HepG2 (cell line): ENCODE measurements at regions not wholly inside any gene's neighbourhood (a gene's known extent, or its start where the extent isn't known, plus 50 kb on each side); places are given as distances from the start of the nearest gene placed in this dataset.

Experiments used
- ATAC-seq: fragments of 200-7000 bp; cut with Tn5 transposase; 3 replicates; pipeline ENCODE4 v1.9.1; 2020; ENCODE audit warnings: mild to moderate bottlenecking, moderate library complexity
- BruUV-seq: library from RNA; stranded (reverse); fragments of 400-500 nt; replicated peaks from 2 replicates; lab custom pipeline; 2021; lab: Mats Ljungman, UMichigan
- CTCF ChIA-PET: fragments of 300-600 bp; formaldehyde crosslinking; extraction: SDS; loops from one replicate; lab custom pipeline; 2021; ENCODE audit warnings: low total read pairs, inconsistent platforms, low intra/inter-chr PET ratio; lab: Yijun Ruan, JAX
- POLR2A ChIA-PET: fragments of 350-600 bp; sonication (Branson Sonifier 250); formaldehyde crosslinking; loops from one replicate; lab custom pipeline; 2020; ENCODE audit warnings: antibody characterized with exemption, inconsistent platforms; lab: Yijun Ruan, JAX
- DNase-seq: peaks from one replicate; pipeline ENCODE4 v3.0.0-alpha.2; 2015; ENCODE audit warnings: low spot score
- FAIRE-seq: peaks from 3 replicates; lab custom pipeline; 2011; peaks lifted over from hg19 to GRCh38; lab: Jason Lieb, UNC
- H2AFZ ChIP-seq: one replicate; pipeline ENCODE4 v1.6.1; 2011; ENCODE audit warnings: low read length, inconsistent platforms
- H3K27ac ChIP-seq: fragments of 300-600 bp; 3 replicates; pipeline ENCODE4 v1.8.0; 2011; ENCODE audit warnings: mixed run types, mild to moderate bottlenecking, mixed read lengths, low read length, inconsistent platforms; ENCODE audit not compliant: insufficient read depth; ENCODE audit errors: extremely low read length
- H3K27me3 ChIP-seq, 2 experiments: fragments of 200-600 bp in 1 of 2; 2 replicates in 1 of 2; 3 replicates in 1 of 2; pipeline versions ENCODE4 v1.6.0 to v1.8.0; 2011; ENCODE audit warnings: low read length in 2 of 2, mild to moderate bottlenecking in 2 of 2, moderate library complexity in 2 of 2, inconsistent platforms in 1 of 2; ENCODE audit not compliant: insufficient read depth in 2 of 2, control insufficient read depth in 1 of 2
- H3K36me3 ChIP-seq, 2 experiments: fragments of 200-600 bp in 1 of 2; replicated peaks in 1 of 2; 2 replicates in 1 of 2; 3 replicates in 1 of 2; pipeline versions ENCODE4 v1.5.1 to v1.8.0; 2011; ENCODE audit warnings: low read length in 2 of 2, inconsistent platforms in 1 of 2; ENCODE audit not compliant: insufficient read depth in 2 of 2, control insufficient read depth in 1 of 2
- H3K4me1 ChIP-seq: 2 replicates; pipeline ENCODE4 v1.5.1; 2012; ENCODE audit warnings: low read length, inconsistent platforms; ENCODE audit not compliant: insufficient read depth
- H3K4me2 ChIP-seq: 2 replicates; pipeline ENCODE4 v1.6.0; 2011; ENCODE audit warnings: low read depth, low read length, inconsistent platforms
- H3K4me3 ChIP-seq, 3 experiments: fragments of 200-600 bp in 1 of 3; sonication (generic), shearing (Covaris generic) in 1 of 3; replicated peaks in 1 of 3; 2 replicates each; pipeline ENCODE4 v1.5.1; 2011 to 2016; ENCODE audit warnings: low read length in 3 of 3, inconsistent platforms in 2 of 3, low read depth in 2 of 3, mild to moderate bottlenecking in 2 of 3, control low read depth in 1 of 3, mixed read lengths in 1 of 3; ENCODE audit not compliant: insufficient read depth in 1 of 3
- H3K79me2 ChIP-seq: one replicate; pipeline ENCODE4 v1.6.1; 2011; ENCODE audit warnings: low read length, inconsistent platforms; ENCODE audit not compliant: insufficient read depth
- H3K9ac ChIP-seq: 2 replicates; pipeline ENCODE4 v1.6.0; 2011; ENCODE audit warnings: mild to moderate bottlenecking, low read depth, low read length, inconsistent platforms; ENCODE audit not compliant: insufficient read depth
- H3K9me3 ChIP-seq: 2 replicates; pipeline ENCODE4 v1.5.1; 2012; ENCODE audit warnings: mild to moderate bottlenecking, low read length
- H4K20me1 ChIP-seq: 2 replicates; pipeline ENCODE4 v1.6.0; 2011; ENCODE audit warnings: inconsistent platforms, mild to moderate bottlenecking, low read length, moderate library complexity; ENCODE audit not compliant: insufficient read depth
- FOSL1 ChIP-seq: sonication (generic); formaldehyde crosslinking; IDR thresholded peaks from 2 replicates; pipeline ENCODE4 v1.9.0; 2021; ENCODE audit warnings: missing genetic modification reagents, borderline replicate concordance
- HNRNPUL1 ChIP-seq: fragments of 200-400 bp; formaldehyde crosslinking; IDR thresholded peaks from 2 replicates; pipeline ENCODE4 v1.6.1; 2017; ENCODE audit warnings: low read depth, mild to moderate bottlenecking, low read length, moderate library complexity
- JUNB ChIP-seq: sonication (generic); formaldehyde crosslinking; IDR thresholded peaks from 2 replicates; pipeline ENCODE4 v1.8.0; 2022; ENCODE audit warnings: missing genetic modification reagents, mild to moderate bottlenecking, borderline replicate concordance
- KDM1A ChIP-seq: IDR thresholded peaks from 2 replicates; pipeline ENCODE4 v1.6.1; 2016; ENCODE audit warnings: missing compliant biosample characterization
- POLR2AphosphoS2 ChIP-seq: IDR thresholded peaks from 2 replicates; pipeline ENCODE4 v1.6.1; 2011; ENCODE audit warnings: low read depth, low read length, improper control_type of control experiment
- RBAK ChIP-seq: sonication (generic); formaldehyde crosslinking; IDR thresholded peaks from 2 replicates; pipeline ENCODE4 v1.5.1; 2020; ENCODE audit warnings: mild to moderate bottlenecking, missing genetic modification reagents
- SATB2 ChIP-seq: sonication (generic); formaldehyde crosslinking; IDR thresholded peaks from 2 replicates; pipeline ENCODE4 v1.5.0; 2020; ENCODE audit warnings: missing genetic modification reagents
- SMAD3 ChIP-seq: sonication (generic); formaldehyde crosslinking; IDR thresholded peaks from 2 replicates; pipeline ENCODE4 v1.4.0; 2020; ENCODE audit warnings: missing genetic modification reagents
- SSRP1 ChIP-seq: IDR thresholded peaks from 2 replicates; pipeline ENCODE4 v1.6.1; 2016; ENCODE audit warnings: control low read depth
- TRIM24 ChIP-seq: sonication (generic); formaldehyde crosslinking; IDR thresholded peaks from 2 replicates; pipeline ENCODE4 v1.8.0; 2022; ENCODE audit warnings: mild to moderate bottlenecking, missing genetic modification reagents
- ZBTB20 ChIP-seq: sonication (generic); formaldehyde crosslinking; IDR thresholded peaks from 2 replicates; pipeline ENCODE4 v1.8.1; 2023; ENCODE audit warnings: missing genetic modification reagents, low read depth, mild to moderate bottlenecking, borderline replicate concordance
- ZKSCAN1 ChIP-seq: fragments of 150-350 bp; IDR thresholded peaks from 2 replicates; pipeline ENCODE4 v1.6.1; 2014; ENCODE audit warnings: low read length
- ZNF282 ChIP-seq: fragments of 450-650 bp; IDR thresholded peaks from 2 replicates; pipeline ENCODE4 v1.6.1; 2018; ENCODE audit not compliant: partially characterized antibody
- ZNF549 ChIP-seq: sonication (generic); formaldehyde crosslinking; IDR thresholded peaks from 2 replicates; pipeline ENCODE4 v1.5.0; 2020; ENCODE audit warnings: missing genetic modification reagents
- ZNF672 ChIP-seq: sonication (generic); formaldehyde crosslinking; IDR thresholded peaks from 2 replicates; pipeline ENCODE4 v1.8.1; 2022; ENCODE audit warnings: missing genetic modification reagents
- ZNF766 ChIP-seq: sonication (generic); formaldehyde crosslinking; IDR thresholded peaks from 2 replicates; pipeline ENCODE4 v1.5.0; 2020; ENCODE audit warnings: missing genetic modification reagents, borderline replicate concordance
- WGBS: methylation state at CpG from one replicate; pipeline ENCODE4 v1.1.6; 2017; ENCODE audit warnings: low lambda C conversion rate; 5-methylcytosine and 5-hydroxymethylcytosine counted together
- in situ Hi-C: cut with HindIII; loops from 2 replicates; pipeline ENCODE4 v1.10.0; 2017; ENCODE audit warnings: low pct_unique_long_range_greater_than_20kb; ENCODE audit not compliant: extremely low pct_ligation_motif_present
- intact Hi-C: fragments of 100-400 bp; cut with micrococcal nuclease; formaldehyde crosslinking; loops from one replicate; pipeline ENCODE4 v1.10.0; 2022; ENCODE audit not compliant: unreplicated experiment
- TF ChIP-seq, protein P1 (sequence below): sonication (generic); formaldehyde crosslinking; IDR thresholded peaks from 2 replicates; pipeline ENCODE4 v1.4.0; 2020; ENCODE audit warnings: missing genetic modification reagents
- TF ChIP-seq, protein P2 (sequence below): IDR thresholded peaks from 2 replicates; pipeline ENCODE4 v1.6.1; 2016; ENCODE audit warnings: mild to moderate bottlenecking

DNA sequence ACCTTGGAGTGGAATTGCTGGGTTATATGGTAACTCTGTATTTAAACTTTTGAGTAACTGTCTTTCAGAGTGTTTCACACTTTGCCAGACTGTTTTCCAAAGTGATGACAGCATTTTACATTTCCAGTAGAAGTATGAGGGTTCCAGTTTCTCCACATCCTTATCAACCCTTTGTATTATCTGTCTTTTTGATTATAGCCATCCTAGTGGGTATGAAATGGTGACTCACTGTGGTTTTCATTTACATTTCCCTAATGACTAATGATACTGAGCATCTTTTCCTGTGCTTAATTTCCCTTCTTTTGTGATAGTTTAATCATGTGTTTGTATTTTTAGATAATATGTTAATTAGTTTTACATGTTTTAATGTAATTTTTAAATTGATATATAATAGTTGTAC lies 138.1 kb upstream of the DAZL start:
- ATAC-seq: no peak
- FAIRE-seq: no peak
- BruUV-seq: no TSS peak
- intact Hi-C loops (no loop called here), in situ Hi-C loops (no loop called here)
- no peaks in the 10 kb centered on the region for H4K20me1 ChIP-seq
- no peak for DNase-seq
- CTCF ChIA-PET: no interaction called here
- no peak overlapping the region for H2AFZ ChIP-seq
- no peaks in the 10 kb centered on the region for H3K79me2 ChIP-seq
- H3K36me3 ChIP-seq: no peaks in the 10 kb centered on the region
- POLR2A ChIA-PET: no interaction called here
- TF ChIP-seq ZNF672 (CRISPR knock-in tag) (no peak), FOSL1 (CRISPR knock-in tag) (no peak), ZNF282 (no peak), ZNF766 (no peak)
- H3K9me3 ChIP-seq: no peaks in the 10 kb centered on the region
- no peak overlapping the region for H3K4me2 ChIP-seq
- H3K27me3 ChIP-seq: no peaks in the 10 kb centered on the region
- no peak overlapping the region for H3K9ac ChIP-seq
- no peak overlapping the region for H3K27ac ChIP-seq
- H3K4me3 ChIP-seq: no peak overlapping the region
- H3K4me1 ChIP-seq: no peaks in the 10 kb centered on the region

DNA sequence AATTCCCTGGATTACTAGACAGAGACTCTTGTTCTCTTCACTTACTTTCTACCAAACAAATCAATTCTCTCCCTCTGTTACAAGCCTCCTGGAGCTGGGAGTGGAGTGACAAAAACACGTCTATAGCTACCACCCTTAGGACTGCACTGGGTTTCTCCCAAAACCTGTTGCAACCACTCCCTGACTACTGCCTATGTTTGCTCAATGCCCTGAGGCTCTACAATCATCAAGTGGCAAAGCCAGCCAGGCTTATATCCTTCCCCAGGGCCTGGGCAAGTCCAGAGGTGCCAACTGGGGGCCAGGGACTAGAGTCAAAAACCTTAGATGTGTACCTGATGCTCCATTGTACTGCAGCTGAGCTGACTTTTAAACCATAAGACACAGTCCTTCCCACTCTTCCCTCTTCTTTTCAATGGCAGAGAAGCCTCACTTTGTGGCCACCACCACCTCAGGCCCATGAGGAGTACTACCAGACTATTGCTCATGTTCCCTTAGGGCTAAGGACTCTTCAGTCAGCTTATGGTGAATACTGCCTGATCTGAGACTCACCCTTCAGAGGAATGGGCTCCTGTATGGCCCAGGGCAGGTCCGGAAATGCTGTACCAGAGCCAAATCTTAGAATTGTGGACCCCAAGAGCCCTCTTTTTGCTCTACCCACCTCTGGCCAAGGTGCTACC lies 125.4 kb upstream of the PLCL2 start:
- no TSS peak for BruUV-seq
- Histone ChIP-seq H3K4me1 (no peaks in the 10 kb centered on the region), H3K4me3 (no peak overlapping the region), H3K79me2 (no peaks in the 10 kb centered on the region), H3K9ac (no peak overlapping the region), H3K4me2 (no peak overlapping the region), H3K36me3 (no peaks in the 10 kb centered on the region), H4K20me1 (no peaks in the 10 kb centered on the region), H3K27ac (no peak overlapping the region), H2AFZ (no peak overlapping the region), H3K9me3 (no peaks in the 10 kb centered on the region), H3K27me3 (no peaks in the 10 kb centered on the region)
- WGBS: 0% methylated on average over 1 of the region's 2 CpGs
- ATAC-seq (no peak), DNase-seq (no peak), FAIRE-seq (no peak)
- in situ Hi-C loops: no loop called here
- ChIA-PET CTCF (no interaction called here), POLR2A (no interaction called here)
- intact Hi-C loops: no loop called here
- TF ChIP-seq SATB2: no peak
- no peak for TF ChIP-seq SMAD3 (CRISPR knock-in tag)
- no peak for TF ChIP-seq ZKSCAN1
- TF ChIP-seq, protein P1, sequence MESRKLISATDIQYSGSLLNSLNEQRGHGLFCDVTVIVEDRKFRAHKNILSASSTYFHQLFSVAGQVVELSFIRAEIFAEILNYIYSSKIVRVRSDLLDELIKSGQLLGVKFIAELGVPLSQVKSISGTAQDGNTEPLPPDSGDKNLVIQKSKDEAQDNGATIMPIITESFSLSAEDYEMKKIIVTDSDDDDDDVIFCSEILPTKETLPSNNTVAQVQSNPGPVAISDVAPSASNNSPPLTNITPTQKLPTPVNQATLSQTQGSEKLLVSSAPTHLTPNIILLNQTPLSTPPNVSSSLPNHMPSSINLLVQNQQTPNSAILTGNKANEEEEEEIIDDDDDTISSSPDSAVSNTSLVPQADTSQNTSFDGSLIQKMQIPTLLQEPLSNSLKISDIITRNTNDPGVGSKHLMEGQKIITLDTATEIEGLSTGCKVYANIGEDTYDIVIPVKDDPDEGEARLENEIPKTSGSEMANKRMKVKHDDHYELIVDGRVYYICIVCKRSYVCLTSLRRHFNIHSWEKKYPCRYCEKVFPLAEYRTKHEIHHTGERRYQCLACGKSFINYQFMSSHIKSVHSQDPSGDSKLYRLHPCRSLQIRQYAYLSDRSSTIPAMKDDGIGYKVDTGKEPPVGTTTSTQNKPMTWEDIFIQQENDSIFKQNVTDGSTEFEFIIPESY (CRISPR knock-in tag): no peak
- no peak for TF ChIP-seq ZBTB20
- TF ChIP-seq TRIM24 (CRISPR knock-in tag): no peak
- TF ChIP-seq KDM1A (CRISPR knock-in tag): no peak
- no peak for TF ChIP-seq SSRP1 (CRISPR knock-in tag)
- TF ChIP-seq RBAK (CRISPR knock-in tag): no peak
- TF ChIP-seq JUNB (CRISPR knock-in tag): no peak
- no peak for TF ChIP-seq HNRNPUL1
- no peak for TF ChIP-seq POLR2AphosphoS2
- TF ChIP-seq, protein P2, sequence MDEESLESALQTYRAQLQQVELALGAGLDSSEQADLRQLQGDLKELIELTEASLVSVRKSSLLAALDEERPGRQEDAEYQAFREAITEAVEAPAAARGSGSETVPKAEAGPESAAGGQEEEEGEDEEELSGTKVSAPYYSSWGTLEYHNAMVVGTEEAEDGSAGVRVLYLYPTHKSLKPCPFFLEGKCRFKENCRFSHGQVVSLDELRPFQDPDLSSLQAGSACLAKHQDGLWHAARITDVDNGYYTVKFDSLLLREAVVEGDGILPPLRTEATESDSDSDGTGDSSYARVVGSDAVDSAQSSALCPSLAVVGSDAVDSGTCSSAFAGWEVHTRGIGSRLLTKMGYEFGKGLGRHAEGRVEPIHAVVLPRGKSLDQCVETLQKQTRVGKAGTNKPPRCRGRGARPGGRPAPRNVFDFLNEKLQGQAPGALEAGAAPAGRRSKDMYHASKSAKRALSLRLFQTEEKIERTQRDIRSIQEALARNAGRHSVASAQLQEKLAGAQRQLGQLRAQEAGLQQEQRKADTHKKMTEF (CRISPR knock-in tag): no peak
- TF ChIP-seq ZNF549 (CRISPR knock-in tag): no peak
